Upper lobe of right lung (tissue), 1 donor: ENCODE measurements at regions not wholly inside any gene's neighbourhood (a gene's known extent, or its start where the extent isn't known, plus 50 kb on each side); places are given as distances from the start of the nearest gene placed in this dataset.
A peak's percentile ranks its signal among the peaks of the same experiment; 100 is the strongest.
"Not testable (repeated sequence)": the region's sequence is repeated elsewhere in the genome, so short reads cannot be mapped to it uniquely, and the experiment has no call there.

Experiments
- ATAC-seq: fragments of 200-7000 bp; cut with Tn5 transposase; one replicate; pipeline ENCODE4 v1.9.1; 2020; ENCODE audit warnings: mild to moderate bottlenecking, moderate library complexity
- DNase-seq: peaks from one replicate; pipeline ENCODE4 v3.0.0-alpha.2; 2020
- H3K27ac ChIP-seq: fragments of 200-600 bp; one replicate; pipeline ENCODE4 v1.8.0; 2022
- H3K27me3 ChIP-seq: fragments of 200-600 bp; one replicate; pipeline ENCODE4 v1.8.0; 2022; ENCODE audit warnings: mild to moderate bottlenecking
- H3K36me3 ChIP-seq: fragments of 200-600 bp; one replicate; pipeline ENCODE4 v1.8.0; 2022
- H3K4me1 ChIP-seq: fragments of 200-600 bp; one replicate; pipeline ENCODE4 v1.8.0; 2022
- H3K4me3 ChIP-seq: fragments of 200-600 bp; one replicate; pipeline ENCODE4 v1.8.0; 2022; ENCODE audit warnings: mild to moderate bottlenecking
- H3K9me3 ChIP-seq: fragments of 200-600 bp; one replicate; pipeline ENCODE4 v1.8.0; 2022
- CTCF ChIP-seq: fragments of 200-600 bp; IDR thresholded peaks from one replicate; pipeline ENCODE4 v1.8.0; 2022; ENCODE audit warnings: antibody characterized with exemption
- intact Hi-C: fragments of 100-400 bp; cut with DNase I; formaldehyde crosslinking; loops from one replicate; pipeline ENCODE4 v1.11.0; 2022
- donor health status: DM: no; HTN: yes; CAD: no; lungs with severe emphysema.

GRCh38 chr6:138673346-138674014 lies 100.1 kb upstream of the CCDC28A start:
- DNase-seq = no peak
- H3K9me3 ChIP-seq = no peaks in the 10 kb centered on the region
- no peaks in the 10 kb centered on the region for H3K4me1 ChIP-seq
- H3K27me3 ChIP-seq = no peaks in the 10 kb centered on the region
- peak; percentile 33 for ATAC-seq
- no peak for TF ChIP-seq CTCF
- intact Hi-C loops = no loop called here
- H3K27ac ChIP-seq = no peak overlapping the region
- H3K36me3 ChIP-seq = no peaks in the 10 kb centered on the region
- H3K4me3 ChIP-seq = no peak overlapping the region

- H3K27ac ChIP-seq, H3K36me3 ChIP-seq, H3K4me1 ChIP-seq, H3K4me3 ChIP-seq, ATAC-seq, intact Hi-C loops, DNase-seq, H3K9me3 ChIP-seq, H3K27me3 ChIP-seq: not testable (repeated sequence)
These were observed 99.1 kb upstream of the CCDC28A start for GRCh38 chr6:138674444-138674843.

GRCh38 chr6:138677538-138677937 lies 96.0 kb upstream of the CCDC28A start:
- Histone ChIP-seq H3K4me3 (no peak overlapping the region), H3K27me3 (no peaks in the 10 kb centered on the region), H3K9me3 (no peaks in the 10 kb centered on the region), H3K4me1 (no peaks in the 10 kb centered on the region), H3K27ac (no peak overlapping the region), H3K36me3 (no peaks in the 10 kb centered on the region)
- no peak for ATAC-seq
- intact Hi-C loops = no loop called here
- TF ChIP-seq CTCF = no peak
- DNase-seq = no peak

- Histone ChIP-seq H3K9me3 (no peaks in the 10 kb centered on the region), H3K36me3 (no peaks in the 10 kb centered on the region), H3K27me3 (no peaks in the 10 kb centered on the region), H3K4me1 (no peaks in the 10 kb centered on the region), H3K4me3 (no peak overlapping the region), H3K27ac (no peak overlapping the region)
- no peak for ATAC-seq
- TF ChIP-seq CTCF = no peak
- intact Hi-C loops = no loop called here
- no peak for DNase-seq
These were observed 95.4 kb upstream of the CCDC28A start for GRCh38 chr6:138678168-138678567.

GRCh38 chr6:138680085-138680484 lies 93.5 kb upstream of the CCDC28A start:
- Histone ChIP-seq H3K4me1 (no peaks in the 10 kb centered on the region), H3K4me3 (no peak overlapping the region), H3K27me3 (no peaks in the 10 kb centered on the region), H3K36me3 (no peaks in the 10 kb centered on the region), H3K27ac (no peak overlapping the region), H3K9me3 (no peaks in the 10 kb centered on the region)
- no peak for ATAC-seq
- intact Hi-C loops = no loop called here
- no peak for TF ChIP-seq CTCF
- DNase-seq = no peak

- intact Hi-C loops = no loop called here
- ATAC-seq (no peak), DNase-seq (no peak)
- Histone ChIP-seq H3K36me3 (no peaks in the 10 kb centered on the region), H3K4me1 (no peaks in the 10 kb centered on the region), H3K27ac (no peak overlapping the region), H3K4me3 (no peak overlapping the region), H3K9me3 (no peaks in the 10 kb centered on the region), H3K27me3 (no peaks in the 10 kb centered on the region)
- no peak for TF ChIP-seq CTCF
These were observed 91.9 kb upstream of the CCDC28A start for GRCh38 chr6:138681627-138682026.
